HG03175 (cell line): ENCODE measurements at regions not wholly inside any gene's neighbourhood (a gene's known extent, or its start where the extent isn't known, plus 50 kb on each side); places are given as distances from the start of the nearest gene placed in this dataset.
"Not testable (repeated sequence)": the region's sequence is repeated elsewhere in the genome, so short reads cannot be mapped to it uniquely, and the experiment has no call there.

ENCODE experiments used
- ATAC-seq: cut with Tn5 transposase; IDR thresholded peaks from one replicate; pipeline ENCODE4 v1.9.1; 2021; ENCODE audit warnings: mild to moderate bottlenecking, moderate library complexity; ENCODE audit not compliant: unreplicated experiment

DNA sequence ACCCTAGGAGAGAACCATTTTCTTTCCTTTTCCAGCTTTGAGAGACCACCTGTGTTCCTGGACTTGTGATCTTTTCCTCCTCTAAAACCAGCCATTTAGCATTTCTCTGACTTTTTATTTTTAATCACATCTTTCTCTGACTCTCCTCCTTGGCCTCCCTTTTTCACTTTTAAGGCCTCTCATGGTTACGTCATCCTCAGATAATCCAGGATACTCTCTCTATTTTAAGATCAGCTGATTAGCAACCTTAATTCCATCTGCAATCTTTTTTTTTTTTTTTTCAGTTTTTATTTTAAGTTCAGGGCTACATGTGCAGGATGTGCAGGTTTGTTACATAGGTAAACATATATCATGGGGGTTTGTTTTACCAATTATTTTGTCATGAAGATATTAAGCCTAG lies 54.0 kb downstream of the RFPL4B start:
- no peak for ATAC-seq

DNA sequence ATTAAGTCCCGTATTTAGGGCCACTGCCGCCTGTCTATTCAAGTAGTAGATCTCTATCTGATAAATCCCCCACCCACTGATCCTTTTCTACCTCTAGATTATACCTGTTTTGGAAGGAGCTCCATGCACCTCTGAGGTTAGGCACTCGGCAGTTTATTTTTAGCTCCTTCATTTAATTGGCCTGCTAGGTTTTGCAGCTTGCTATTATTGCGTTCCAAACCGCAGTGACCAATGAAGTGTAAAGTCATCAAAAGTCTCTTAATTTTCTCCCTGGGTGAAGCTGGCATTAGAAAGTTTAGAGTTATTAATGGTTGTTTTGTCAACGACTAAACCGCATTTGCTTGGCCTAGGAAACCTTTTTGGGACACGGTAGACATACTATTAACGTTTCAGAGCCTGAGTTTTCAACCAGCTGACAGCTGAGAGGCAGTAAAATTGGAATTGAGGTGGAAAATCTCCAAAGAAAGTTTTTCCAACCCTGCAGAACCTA lies 60.0 kb downstream of the RFPL4B start:
- ATAC-seq: no peak

DNA sequence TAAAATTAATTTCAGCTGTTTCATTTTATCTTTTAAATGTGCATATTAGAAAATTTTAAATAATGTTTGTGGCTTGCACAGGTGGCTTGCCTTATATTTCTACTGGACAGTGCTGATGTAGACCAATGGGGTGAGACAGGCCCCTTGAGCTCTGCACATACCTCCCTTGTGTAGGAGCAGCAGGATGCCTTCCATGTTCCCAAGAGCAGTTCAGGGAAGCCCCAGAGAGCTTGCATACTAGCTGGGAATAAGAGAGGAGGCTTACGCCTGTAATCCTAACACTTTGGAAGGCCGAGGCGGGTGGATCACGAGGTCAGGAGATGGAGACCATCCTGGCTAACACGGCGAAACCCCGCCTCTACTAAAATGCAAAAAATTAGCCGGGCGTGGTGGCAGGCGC lies 61.4 kb downstream of the RFPL4B start:
- no peak for ATAC-seq

DNA sequence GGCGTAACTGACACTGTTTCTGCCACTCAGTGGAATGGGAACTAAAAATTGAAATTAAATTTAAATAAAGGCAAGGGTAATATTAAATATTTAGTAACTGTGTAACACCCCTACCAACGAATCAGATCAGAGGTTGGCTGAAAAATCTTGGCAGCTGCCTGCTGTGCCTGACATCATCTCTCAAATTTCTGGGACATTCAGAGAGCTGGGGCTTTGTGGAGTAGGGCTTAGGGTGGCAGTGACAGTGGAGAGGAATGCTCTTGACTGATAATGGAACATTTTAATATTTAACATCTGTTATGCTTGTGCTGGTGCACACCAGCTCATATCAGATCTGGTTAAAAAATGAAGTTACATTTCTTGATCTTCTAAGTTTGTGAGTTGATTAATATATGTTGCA lies 62.2 kb downstream of the RFPL4B start:
- ATAC-seq: no peak

DNA sequence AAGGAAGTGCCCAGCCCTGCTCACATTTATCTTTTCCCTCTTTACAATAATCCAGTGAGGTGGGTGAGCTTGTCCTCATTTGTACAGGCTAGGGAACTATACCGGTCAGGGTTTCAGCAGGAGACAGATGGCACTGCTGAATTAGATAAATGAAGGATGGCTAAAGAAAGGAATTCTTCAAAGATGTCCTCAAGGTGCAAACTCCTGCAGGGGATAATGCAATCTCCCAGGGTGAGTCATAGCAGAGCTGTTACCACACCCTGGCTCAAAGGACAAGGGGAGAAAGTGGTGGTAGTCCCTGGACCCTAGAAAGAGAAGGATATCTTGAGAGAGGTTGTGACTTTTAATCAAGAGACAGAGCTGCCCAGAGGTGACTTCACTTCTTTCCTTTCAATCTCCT lies 66.7 kb downstream of the RFPL4B start:
- ATAC-seq: no peak

DNA sequence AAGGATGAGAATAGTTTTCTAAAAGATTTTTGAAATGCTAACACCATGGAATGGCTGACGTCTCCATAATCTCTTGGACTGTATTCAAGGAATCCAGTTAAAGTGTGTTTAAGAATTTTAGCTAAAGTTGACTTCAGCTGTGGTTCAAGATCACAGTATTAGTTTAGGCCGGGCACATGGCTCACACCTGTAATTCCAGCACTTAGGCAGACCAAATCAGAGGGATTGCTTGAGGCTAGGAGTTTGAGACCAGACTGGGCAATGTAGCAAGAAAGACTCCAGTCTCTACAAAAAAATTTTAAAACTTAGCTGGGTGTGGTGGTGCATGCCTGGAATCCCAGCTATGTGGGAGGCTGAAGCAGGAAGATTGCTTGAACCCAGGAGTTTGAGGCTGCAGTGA lies 68.2 kb downstream of the RFPL4B start:
- ATAC-seq: no peak

DNA sequence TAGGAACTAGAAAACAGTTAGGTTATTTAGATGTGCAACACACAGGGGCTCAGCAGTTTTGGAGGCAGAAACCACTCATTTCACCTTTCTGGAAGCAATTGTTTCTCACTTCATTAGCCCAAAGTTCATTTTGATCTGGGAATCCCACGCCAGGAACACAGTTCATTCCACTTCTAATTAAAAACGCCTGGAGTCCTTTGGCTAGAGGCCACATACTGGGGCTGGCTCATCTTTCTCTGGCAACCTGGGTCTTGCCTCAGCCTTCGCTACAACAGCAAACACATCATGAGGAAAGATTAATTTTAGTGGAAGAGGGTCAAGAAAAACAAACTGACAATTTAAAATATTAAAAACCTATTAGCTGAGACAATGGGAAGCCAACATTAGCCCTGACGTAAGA lies 69.7 kb downstream of the RFPL4B start:
- ATAC-seq: no peak

DNA sequence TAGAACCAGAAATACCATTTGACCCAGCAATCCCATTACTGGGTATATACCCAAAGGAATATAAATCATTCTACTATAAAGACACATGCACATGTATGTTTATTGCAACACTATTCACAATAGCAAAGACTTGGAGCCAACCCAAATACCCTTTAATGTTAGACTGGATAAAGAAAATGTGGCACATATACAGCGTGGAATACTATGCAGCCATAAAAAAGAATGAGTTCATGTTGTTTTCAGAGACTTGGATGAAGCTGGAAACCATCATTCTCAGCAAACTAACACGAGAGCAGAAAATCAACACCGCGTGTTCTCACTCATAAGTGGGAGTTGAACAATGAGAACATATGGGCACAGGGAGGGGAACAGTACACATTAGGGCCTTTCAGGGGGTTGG lies 79.9 kb downstream of the RFPL4B start:
- ATAC-seq: not testable (repeated sequence)

DNA sequence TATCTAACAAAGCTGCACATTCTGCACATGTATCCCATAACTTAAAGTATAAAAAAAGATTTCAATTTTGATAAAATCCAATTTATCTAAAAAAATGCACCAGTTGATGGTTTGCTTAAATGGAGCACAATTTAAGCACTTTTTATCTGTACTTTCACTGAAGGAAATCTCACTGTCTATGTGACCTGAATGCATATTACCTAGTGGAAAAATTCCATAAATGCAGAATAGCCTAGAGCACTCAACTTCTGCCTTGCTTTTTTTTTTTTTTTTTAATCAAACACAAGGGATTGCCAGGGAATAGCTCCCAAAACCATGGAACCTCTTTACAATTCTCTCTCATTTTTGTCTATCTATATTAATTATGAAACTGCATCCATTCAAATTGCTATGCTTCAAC lies 80.4 kb downstream of the RFPL4B start:
- no peak for ATAC-seq

DNA sequence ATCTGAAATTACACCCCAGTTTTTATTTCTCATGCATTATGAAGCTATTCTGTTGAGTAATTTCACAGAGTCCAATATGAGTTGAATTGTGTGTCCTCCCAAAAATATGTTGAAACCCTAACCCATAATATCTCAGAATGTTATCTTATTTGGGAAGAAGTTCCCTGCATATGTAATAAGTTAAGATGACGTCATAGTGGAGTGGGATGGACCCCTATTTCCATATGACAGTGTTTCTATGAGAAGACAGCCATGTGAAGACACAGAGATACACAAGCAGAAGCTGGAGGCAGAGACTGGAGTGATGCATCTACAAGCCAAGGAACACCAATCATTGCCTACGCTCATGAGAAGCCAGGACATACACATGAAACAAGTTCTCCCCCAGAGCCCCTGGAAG lies 81.3 kb downstream of the RFPL4B start:
- ATAC-seq: no peak

DNA sequence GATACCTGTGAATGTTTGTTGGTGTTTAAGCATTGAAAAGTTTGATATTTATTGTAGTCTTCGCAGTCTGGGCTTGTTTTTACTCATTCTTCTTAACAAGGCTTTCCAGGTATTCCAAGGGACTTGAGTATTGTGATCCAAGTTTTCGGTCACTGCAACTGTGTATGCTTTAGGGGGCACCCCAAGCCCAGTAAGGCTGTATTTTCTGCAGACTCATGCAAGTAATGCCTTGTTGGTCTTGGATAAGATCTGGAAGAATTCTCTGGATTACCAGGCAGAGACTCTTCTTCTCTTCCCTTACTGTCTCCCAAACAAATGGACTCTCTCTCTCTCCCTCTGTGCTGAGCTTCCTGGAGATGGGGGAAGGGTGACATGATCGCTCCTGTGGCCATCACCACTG lies 82.1 kb downstream of the RFPL4B start:
- no peak for ATAC-seq

DNA sequence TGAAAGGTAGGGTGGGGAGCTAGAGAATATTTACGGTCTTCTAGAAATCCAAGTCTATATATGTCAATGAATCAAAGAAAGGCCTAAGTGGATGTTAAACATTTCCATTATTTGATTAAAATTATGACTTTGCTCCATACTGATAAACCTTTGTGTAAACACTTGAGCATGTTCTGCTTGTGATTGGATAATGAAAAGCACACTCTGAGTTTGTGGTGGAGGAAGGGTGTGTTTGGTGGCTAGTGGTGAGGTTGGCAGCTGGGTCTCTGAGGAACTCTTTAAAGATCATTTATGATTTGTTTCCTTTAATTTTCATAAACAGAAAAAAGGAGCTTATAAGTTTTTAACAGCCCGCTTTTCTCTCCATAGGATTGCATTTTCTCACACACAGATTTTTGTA lies 84.7 kb downstream of the RFPL4B start:
- ATAC-seq: no peak

DNA sequence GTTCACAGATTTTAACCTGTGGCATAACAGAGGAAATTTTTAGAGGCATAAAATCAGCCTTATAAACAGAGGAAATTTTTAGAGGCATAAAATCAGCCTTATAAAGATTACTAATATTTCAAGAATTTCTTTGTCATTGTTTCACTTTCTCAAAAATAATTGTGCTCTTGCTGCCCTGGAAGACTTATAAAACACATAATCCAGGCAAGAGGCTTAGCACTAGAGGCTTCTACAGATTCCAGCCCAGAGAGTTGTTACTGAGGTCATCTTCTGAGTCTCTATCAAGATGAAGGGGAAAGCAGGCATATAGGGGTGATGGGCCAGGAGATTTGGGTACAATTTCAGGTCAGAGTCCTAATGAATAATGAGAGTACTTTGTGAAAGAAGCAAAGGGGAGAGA lies 85.7 kb downstream of the RFPL4B start:
- ATAC-seq: no peak

DNA sequence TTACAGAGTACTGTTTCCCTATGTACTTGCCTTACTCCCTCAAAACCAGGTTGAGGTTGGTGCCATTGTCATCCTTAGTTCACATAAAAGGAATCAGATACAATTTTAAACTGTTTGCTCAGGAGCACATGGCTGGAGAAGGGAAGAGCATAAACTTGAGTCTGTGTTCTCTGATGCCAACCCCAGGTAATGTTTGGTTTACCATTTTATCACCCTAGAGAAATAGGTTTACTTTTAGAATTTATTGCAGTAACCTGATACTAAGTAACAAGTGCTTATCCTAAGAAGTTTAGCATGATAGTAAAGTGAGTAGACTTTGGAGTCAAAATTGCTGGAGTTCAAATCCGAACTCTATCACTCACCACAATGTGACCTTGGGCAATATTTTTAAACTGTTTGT lies 86.3 kb downstream of the RFPL4B start:
- no peak for ATAC-seq

DNA sequence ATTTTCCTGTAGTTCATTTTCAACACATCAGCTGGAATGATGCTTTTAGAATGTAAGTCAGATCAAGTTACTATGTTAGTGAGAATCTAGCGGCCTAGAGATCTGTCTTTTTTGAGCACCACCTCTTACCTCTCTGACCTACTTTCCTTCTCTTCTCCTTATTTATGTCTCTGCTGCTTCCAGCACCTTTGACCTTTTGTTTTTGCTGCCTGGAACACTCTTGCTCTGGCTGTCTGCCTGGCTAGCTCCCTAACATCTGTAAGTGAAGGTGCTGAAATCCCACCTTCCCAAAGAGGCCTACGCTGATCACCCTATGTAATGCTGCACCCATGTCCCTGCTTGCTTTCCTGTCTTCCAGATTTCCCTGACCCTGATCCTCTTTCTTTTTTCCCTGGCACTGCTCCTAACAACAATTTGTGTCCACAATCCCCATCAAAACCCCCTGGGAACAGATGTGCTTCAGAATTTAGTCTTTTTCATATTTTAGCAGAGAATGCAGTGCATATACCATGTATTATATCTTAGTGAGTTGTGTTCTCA lies 87.8 kb downstream of the RFPL4B start:
- no peak for ATAC-seq

DNA sequence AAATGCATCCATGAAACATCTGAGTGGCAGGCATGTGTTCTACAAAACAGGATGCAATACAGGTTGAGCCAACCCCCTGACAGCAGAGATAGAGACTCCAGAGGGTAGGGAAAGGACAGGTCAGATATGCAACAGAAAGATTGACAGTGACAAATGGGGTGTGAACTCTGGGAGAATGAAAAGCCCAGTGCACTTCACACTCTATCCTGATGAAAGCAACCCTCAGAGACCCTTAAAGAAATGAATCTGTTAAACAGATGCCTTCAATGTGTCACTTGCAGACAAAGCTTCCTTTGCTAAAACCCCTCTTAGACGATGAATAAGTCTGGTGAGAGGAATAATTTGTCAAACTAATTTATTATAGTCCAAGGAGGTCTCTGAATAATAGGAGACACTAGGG lies 89.9 kb downstream of the RFPL4B start:
- no peak for ATAC-seq

DNA sequence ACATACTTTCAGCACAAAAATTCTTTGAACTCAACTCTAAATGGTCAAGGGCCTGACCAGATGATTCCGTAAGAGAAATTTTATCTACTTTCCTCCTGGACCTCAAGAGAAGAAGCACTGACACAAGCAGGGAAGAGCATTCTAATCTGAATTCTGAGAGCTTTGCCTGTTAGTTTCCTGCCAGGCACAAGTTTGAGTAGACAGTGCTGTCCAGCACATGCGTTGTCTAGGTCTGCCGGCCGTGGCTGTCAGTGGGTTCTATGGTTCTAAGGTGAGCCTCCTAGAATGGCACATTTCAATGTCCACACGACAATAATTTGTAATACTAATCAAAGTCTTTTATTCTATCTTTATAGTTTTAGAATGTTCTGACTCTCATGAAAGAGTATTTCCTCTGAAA lies 91.9 kb downstream of the RFPL4B start:
- ATAC-seq: no peak

DNA sequence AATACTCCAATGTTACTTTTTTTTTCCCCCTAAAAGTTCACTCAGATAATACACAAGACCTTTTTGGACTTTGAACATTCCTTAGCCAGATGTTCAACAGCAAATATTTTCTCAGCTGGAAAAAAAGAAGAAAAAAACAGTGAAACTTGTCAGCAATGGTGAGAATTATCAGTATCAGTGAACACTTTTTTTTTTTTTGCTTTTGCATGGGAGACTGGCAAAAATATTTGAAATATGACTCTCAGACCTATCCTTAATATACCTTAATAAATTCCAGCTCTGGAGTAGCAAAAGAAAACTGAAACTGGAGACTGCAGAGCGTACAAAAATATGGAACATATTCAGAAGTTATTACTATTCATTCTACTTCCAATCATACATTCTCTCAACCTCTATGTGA lies 92.3 kb downstream of the RFPL4B start:
- ATAC-seq: no peak

DNA sequence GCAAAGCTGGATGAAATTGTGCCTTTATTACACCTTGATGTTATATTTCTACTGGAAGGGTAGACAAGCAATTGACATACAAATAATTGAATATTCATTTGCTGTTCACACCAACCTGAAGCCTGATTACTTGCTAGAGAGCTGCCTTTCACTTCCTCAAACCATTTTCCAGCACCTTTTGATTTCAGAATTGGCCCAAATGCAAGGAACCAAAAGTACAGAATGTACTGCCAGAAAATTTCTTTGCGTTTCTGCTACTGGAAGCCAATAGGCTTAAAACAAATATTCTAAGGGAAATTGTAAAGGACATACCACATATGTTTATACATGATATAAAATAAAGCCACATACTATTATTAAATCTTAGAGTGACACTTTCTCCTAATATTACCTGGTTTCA lies 94.5 kb downstream of the RFPL4B start:
- no peak for ATAC-seq

DNA sequence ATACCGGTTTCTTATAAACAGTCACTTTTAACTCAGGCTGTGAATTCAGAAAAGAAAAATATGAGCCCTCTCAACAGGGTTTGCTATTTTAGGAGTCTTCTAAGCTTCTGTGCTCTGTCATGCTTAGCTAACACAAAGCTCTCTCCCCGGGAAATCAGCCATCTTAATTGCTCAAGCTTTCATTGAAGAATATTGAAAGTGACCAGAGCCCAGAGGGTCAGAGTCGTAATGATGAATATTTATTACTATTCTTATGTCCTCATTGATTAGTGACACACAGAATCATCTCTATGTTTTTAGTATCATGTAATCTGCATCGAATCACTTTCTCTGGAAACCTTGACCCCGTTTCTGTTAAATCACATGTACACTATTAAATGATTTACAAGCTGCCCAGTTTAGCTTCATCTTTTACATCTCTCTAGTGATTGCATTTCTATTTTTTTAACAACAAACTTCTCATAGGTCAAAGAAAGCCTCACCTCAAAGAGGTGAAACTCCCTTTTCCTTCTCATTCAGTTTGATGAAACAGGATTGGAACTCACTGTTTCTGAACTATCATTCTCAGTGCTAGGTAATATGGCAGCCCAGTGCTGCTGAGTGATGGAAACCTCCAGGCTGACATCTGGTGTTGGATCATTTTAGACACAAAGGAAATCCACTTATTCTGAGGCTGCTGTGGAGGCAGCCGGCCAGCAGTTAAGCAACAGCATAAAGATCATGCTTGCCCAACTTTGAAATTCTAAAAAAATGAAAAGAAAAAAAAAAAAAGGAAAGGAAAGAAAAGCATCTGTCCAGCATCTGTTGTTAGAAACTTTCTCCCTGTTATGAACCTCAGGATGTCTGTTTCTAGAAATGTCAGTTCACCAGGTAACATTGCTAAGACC lies 96.3 kb downstream of the RFPL4B start:
- no peak for ATAC-seq

DNA sequence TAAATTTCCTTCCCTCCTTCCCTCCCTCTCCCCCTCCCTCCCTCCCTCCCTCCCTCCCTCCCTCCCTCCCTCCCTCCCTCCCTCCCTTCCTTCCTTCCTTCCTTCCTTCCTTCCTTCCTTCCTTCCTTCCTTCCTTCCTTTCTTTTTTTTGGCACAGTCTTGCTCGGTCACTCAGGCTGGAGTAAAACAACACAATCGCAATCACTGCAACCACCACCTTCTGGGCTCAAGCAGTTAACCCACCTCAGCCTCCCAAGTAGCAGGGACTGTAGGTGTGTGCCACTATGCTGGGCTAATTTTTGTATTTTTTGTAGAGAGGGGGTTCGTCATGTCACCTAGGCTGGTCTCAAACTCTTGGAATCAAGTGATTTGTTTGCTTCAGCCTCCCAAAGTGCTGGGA lies 101.7 kb downstream of the RFPL4B start:
- not testable (repeated sequence) for ATAC-seq

DNA sequence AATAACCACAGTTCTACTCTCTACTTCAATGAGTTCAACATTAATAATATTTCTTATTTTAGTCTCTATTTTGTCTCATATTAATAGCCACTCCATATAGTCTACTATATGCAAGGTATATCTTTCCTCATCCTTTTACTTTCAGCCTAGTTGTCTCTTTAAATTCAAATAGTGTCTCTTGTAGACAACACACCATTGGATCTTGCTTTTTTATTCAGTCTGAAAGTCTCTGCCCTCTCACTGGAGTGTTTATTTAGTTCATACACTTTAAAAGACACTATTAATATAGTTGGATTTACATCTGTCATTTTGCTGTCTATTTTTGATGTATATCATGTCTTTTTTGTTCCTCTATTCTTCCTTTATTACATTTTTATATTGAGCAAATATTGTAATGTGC lies 103.5 kb downstream of the RFPL4B start:
- no peak for ATAC-seq

DNA sequence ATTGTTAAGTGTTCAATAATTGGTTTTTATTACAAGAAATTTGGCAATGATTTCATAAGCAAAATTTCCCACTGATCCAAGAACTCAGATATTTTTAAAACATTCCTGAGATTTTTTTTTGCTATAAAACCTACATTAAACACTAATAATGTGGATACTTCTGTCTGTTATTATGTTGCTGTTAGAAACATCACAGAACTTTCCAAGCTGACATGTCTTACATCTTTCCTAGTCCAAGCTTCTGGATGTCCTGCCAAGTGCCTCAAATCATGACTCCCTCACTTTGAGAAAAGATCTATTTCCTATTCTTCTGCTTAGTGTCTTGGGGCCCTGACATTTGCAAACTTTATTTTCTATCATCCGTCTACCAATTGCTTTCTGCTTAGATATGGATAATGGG lies 110.8 kb downstream of the RFPL4B start:
- no peak for ATAC-seq
